Stomach (tissue), 8 donors: ENCODE measurements at regions not wholly inside any gene's neighbourhood (a gene's known extent, or its start where the extent isn't known, plus 50 kb on each side); places are given as distances from the start of the nearest gene placed in this dataset.

Experiments
- DNase-seq, 2 donors: peaks; one replicate each; pipeline versions ENCODE4 v3.0.0 to v3.0.0-alpha.2; 2013 to 2019
- H3K27ac ChIP-seq, 5 donors: fragments of 200-600 bp in 4 of 5; sonication (generic) in 4 of 5; one replicate each; pipeline ENCODE4 v1.5.1; 2013 to 2019; ENCODE audit warnings: mild to moderate bottlenecking in 1 of 5, moderate library complexity in 1 of 5
- H3K27me3 ChIP-seq, 3 donors: fragments of 200-600 bp; sonication (generic); one replicate each; pipeline ENCODE4 v1.5.1; 2017 to 2019; ENCODE audit warnings: mixed run types in 1 of 3
- H3K36me3 ChIP-seq, 4 donors: fragments of 200-600 bp; sonication (generic); 1 replicate in 3 of 4; 2 replicates in 1 of 4; pipeline ENCODE4 v1.5.1; 2016 to 2019
- H3K4me1 ChIP-seq, 4 donors: fragments of 200-600 bp; sonication (generic); one replicate each; pipeline ENCODE4 v1.5.1; 2016 to 2019
- H3K4me3 ChIP-seq, 4 donors: fragments of 200-600 bp; sonication (generic) in 3 of 4; one replicate each; pipeline ENCODE4 v1.5.1; 2016 to 2019; ENCODE audit warnings: mild to moderate bottlenecking in 1 of 4
- H3K9me3 ChIP-seq, 4 donors: fragments of 200-600 bp; sonication (generic); one replicate each; pipeline ENCODE4 v1.5.1; 2016 to 2019
- EP300 ChIP-seq: sonication (generic); formaldehyde crosslinking; IDR thresholded peaks from one replicate; pipeline ENCODE4 v1.6.1; 2017; ENCODE audit warnings: antibody characterized with exemption
- POLR2A ChIP-seq, 4 donors: fragments of 450-650 bp; IDR thresholded peaks; one replicate each; pipeline ENCODE4 v1.6.1; 2016; ENCODE audit warnings: antibody characterized with exemption in 4 of 4, control low read depth in 2 of 4, mild to moderate bottlenecking in 1 of 4, moderate library complexity in 1 of 4
- POLR2AphosphoS5 ChIP-seq, 3 donors: sonication (generic); formaldehyde crosslinking; IDR thresholded peaks; one replicate each; pipeline ENCODE4 v1.6.1; 2016; ENCODE audit warnings: antibody characterized with exemption in 3 of 3
- WGBS, 5 donors: extraction: QIAGEN DNeasy Blood & Tissue Kit in 3 of 5; methylation state at CpG; one replicate each; pipeline versions ENCODE4 v1.1.5 to v1.1.7; 2013 to 2018; 5-methylcytosine and 5-hydroxymethylcytosine counted together
- intact Hi-C: fragments of 100-400 bp; cut with DNase I; formaldehyde crosslinking; loops from one replicate; pipeline ENCODE4 v1.15.1; 2023; ENCODE audit warnings: low total_unique reads
- TF ChIP-seq, protein P1 (sequence below), 7 experiments: fragments of 450-650 bp in 4 of 7; fragments of 200-600 bp in 3 of 7; sonication (generic) in 3 of 7; IDR thresholded peaks; one replicate each; pipeline ENCODE4 v1.5.1; 2016 to 2019; ENCODE audit warnings: antibody characterized with exemption in 7 of 7, control low read depth in 2 of 7, mild to moderate bottlenecking in 1 of 7
- donor health status: healthy with polysubstance abuse.
- donor health status: Bipolar disorder and iron deficiency.
- donor health status: healthy.

- no peak overlapping the region for H3K4me3 ChIP-seq
- no peak overlapping the region for H3K27ac ChIP-seq
- 63 to 79% (median 67%) methylated on average over 19 to 29 of the region's 29 CpGs for WGBS, 5 donors
- H3K9me3 ChIP-seq, result peaks cover 0 to 2% (median under 1%) of the 10 kb centered on the region in 4 donors
- no peaks in the 10 kb centered on the region for H3K36me3 ChIP-seq
- intact Hi-C loops, result no loop called here
- no peaks in the 10 kb centered on the region for H3K4me1 ChIP-seq
- H3K27me3 ChIP-seq, result peaks cover 0 to 31% (median 0%) of the 10 kb centered on the region in 3 donors
- DNase-seq, result no peak
- TF ChIP-seq, protein P1, sequence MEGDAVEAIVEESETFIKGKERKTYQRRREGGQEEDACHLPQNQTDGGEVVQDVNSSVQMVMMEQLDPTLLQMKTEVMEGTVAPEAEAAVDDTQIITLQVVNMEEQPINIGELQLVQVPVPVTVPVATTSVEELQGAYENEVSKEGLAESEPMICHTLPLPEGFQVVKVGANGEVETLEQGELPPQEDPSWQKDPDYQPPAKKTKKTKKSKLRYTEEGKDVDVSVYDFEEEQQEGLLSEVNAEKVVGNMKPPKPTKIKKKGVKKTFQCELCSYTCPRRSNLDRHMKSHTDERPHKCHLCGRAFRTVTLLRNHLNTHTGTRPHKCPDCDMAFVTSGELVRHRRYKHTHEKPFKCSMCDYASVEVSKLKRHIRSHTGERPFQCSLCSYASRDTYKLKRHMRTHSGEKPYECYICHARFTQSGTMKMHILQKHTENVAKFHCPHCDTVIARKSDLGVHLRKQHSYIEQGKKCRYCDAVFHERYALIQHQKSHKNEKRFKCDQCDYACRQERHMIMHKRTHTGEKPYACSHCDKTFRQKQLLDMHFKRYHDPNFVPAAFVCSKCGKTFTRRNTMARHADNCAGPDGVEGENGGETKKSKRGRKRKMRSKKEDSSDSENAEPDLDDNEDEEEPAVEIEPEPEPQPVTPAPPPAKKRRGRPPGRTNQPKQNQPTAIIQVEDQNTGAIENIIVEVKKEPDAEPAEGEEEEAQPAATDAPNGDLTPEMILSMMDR (IDR thresholded peaks at IDR 0.05), result no peak
- TF ChIP-seq POLR2AphosphoS5 (IDR thresholded peaks at IDR 0.05), result no peak
- no peak for TF ChIP-seq EP300
- no peak for TF ChIP-seq POLR2A (IDR thresholded peaks at IDR 0.05)
Observed at GRCh38 chr7:411677-412312, 107.9 kb downstream of the PDGFA start.

GRCh38 chr7:412313-412710, 107.3 kb downstream of the PDGFA start:
- WGBS, 5 donors, result 91 to 97% (median 94%) methylated on average over 13 of the region's 13 CpGs
- H3K9me3 ChIP-seq, result peaks cover 0 to 8% (median 4%) of the 10 kb centered on the region in 4 donors
- H3K4me3 ChIP-seq, result no peak overlapping the region
- intact Hi-C loops, result no loop called here
- TF ChIP-seq EP300, result no peak
- TF ChIP-seq, protein P1 (IDR thresholded peaks at IDR 0.05), result no peak
- TF ChIP-seq POLR2A (IDR thresholded peaks at IDR 0.05), result no peak
- TF ChIP-seq POLR2AphosphoS5 (IDR thresholded peaks at IDR 0.05), result no peak
- H3K4me1 ChIP-seq, result no peaks in the 10 kb centered on the region
- no peaks in the 10 kb centered on the region for H3K36me3 ChIP-seq
- H3K27ac ChIP-seq, result no peak overlapping the region
- peaks cover 0 to 31% (median 0%) of the 10 kb centered on the region in 3 donors for H3K27me3 ChIP-seq
- no peak for DNase-seq

GRCh38 chr7:414681-415560, 104.7 kb downstream of the PDGFA start:
- Histone ChIP-seq H3K36me3 (no peaks in the 10 kb centered on the region), H3K27me3 (peaks cover 0 to 15% (median 0%) of the 10 kb centered on the region in 3 donors), H3K4me3 (no peak overlapping the region), H3K9me3 (peaks cover 0 to 23% (median 19%) of the 10 kb centered on the region in 4 donors), H3K27ac (no peak overlapping the region), H3K4me1 (no peaks in the 10 kb centered on the region)
- 87 to 94% (median 94%) methylated on average over 20 to 35 of the region's 35 CpGs for WGBS, 5 donors
- no peak for DNase-seq
- intact Hi-C loops, result no loop called here
- TF ChIP-seq EP300 (no peak), POLR2A (IDR thresholded peaks at IDR 0.05) (no peak), POLR2AphosphoS5 (IDR thresholded peaks at IDR 0.05) (no peak)
- TF ChIP-seq, protein P1 (IDR thresholded peaks at IDR 0.05), result no peak

- TF ChIP-seq EP300 (no peak), POLR2A (IDR thresholded peaks at IDR 0.05) (no peak), POLR2AphosphoS5 (IDR thresholded peaks at IDR 0.05) (no peak)
- TF ChIP-seq, protein P1 (IDR thresholded peaks at IDR 0.05), result no peak
- Histone ChIP-seq H3K27me3 (peaks cover 0 to 11% (median 0%) of the 10 kb centered on the region in 3 donors), H3K4me3 (no peak overlapping the region), H3K9me3 (peaks cover 0 to 23% (median 19%) of the 10 kb centered on the region in 4 donors), H3K27ac (no peak overlapping the region), H3K4me1 (no peaks in the 10 kb centered on the region), H3K36me3 (no peaks in the 10 kb centered on the region)
- 86 to 92% (median 89%) methylated on average over 33 to 35 of the region's 35 CpGs for WGBS, 5 donors
- DNase-seq, result no peak
- intact Hi-C loops, result no loop called here
Observed at GRCh38 chr7:415646-416525, 103.8 kb downstream of the PDGFA start.
